IMR-90 (cell line): ENCODE measurements at regions not wholly inside any gene's neighbourhood (a gene's known extent, or its start where the extent isn't known, plus 50 kb on each side); places are given as distances from the start of the nearest gene placed in this dataset.

Experiments used
- ATAC-seq: fragments of 200-7000 bp; cut with Tn5 transposase; 2 replicates; pipeline ENCODE4 v1.9.1; 2020; ENCODE audit warnings: low read depth, mild to moderate bottlenecking, moderate library complexity
- BruUV-seq: library from RNA; stranded (reverse); fragments of 400-500 nt; replicated peaks from 2 replicates; lab custom pipeline; 2021; lab: Mats Ljungman, UMichigan
- CTCF ChIA-PET: fragments of 300-600 bp; formaldehyde crosslinking; extraction: SDS; loops from one replicate; lab custom pipeline; 2021; ENCODE audit warnings: antibody characterized with exemption; lab: Yijun Ruan, JAX
- POLR2A ChIA-PET: fragments of 300-600 bp; sonication (Branson Sonifier 250); formaldehyde crosslinking; loops from one replicate; lab custom pipeline; 2022; ENCODE audit warnings: antibody characterized with exemption; ENCODE audit not compliant: unreplicated experiment; lab: Charles Lee
- DNase-seq: peaks from one replicate; pipeline ENCODE4 v3.0.0; 2013
- H2AFZ ChIP-seq: replicated peaks from 2 replicates; pipeline ENCODE3; 2013; ENCODE audit warnings: low read length, mild to moderate bottlenecking; ENCODE audit not compliant: poor library complexity
- H2AK5ac ChIP-seq: 2 replicates; pipeline ENCODE4 v1.6.1; 2013; ENCODE audit warnings: low read depth, low read length, inconsistent platforms
- H2AK9ac ChIP-seq: replicated peaks from 2 replicates; pipeline ENCODE3; 2013; ENCODE audit warnings: mild to moderate bottlenecking, low read depth, low read length, moderate library complexity; ENCODE audit not compliant: poor library complexity
- H2BK120ac ChIP-seq: 2 replicates; pipeline ENCODE4 v1.6.1; 2013; ENCODE audit warnings: low read depth, low read length, inconsistent platforms
- H2BK15ac ChIP-seq: 3 replicates; pipeline ENCODE4 v1.6.1; 2013; ENCODE audit warnings: low read depth, low read length, inconsistent platforms
- H2BK20ac ChIP-seq: 2 replicates; pipeline ENCODE4 v1.6.1; 2013; ENCODE audit warnings: low read depth, mild to moderate bottlenecking, inconsistent platforms, low read length, moderate library complexity
- H2BK5ac ChIP-seq: 2 replicates; pipeline ENCODE4 v1.6.1; 2013; ENCODE audit warnings: mild to moderate bottlenecking, low read depth, low read length, inconsistent platforms; ENCODE audit not compliant: poor library complexity, severe bottlenecking
- H3K14ac ChIP-seq: replicated peaks from 2 replicates; pipeline ENCODE4 v1.6.1; 2013; ENCODE audit warnings: low read depth, low read length, inconsistent platforms
- H3K18ac ChIP-seq: 2 replicates; pipeline ENCODE4 v1.6.1; 2013; ENCODE audit warnings: low read depth, low read length, control low read depth
- H3K23ac ChIP-seq: 2 replicates; pipeline ENCODE4 v1.6.1; 2013; ENCODE audit warnings: low read depth, low read length, inconsistent platforms
- H3K27ac ChIP-seq: 2 replicates; pipeline ENCODE4 v1.5.1; 2013; ENCODE audit warnings: mild to moderate bottlenecking, control low read depth, low read length; ENCODE audit not compliant: insufficient read depth
- H3K27me3 ChIP-seq: 2 replicates; pipeline ENCODE4 v1.6.1; 2013; ENCODE audit warnings: low read length; ENCODE audit not compliant: control insufficient read depth, insufficient read depth
- H3K36me3 ChIP-seq: 2 replicates; pipeline ENCODE4 v1.6.1; 2013; ENCODE audit warnings: low read length, mixed read lengths; ENCODE audit not compliant: control insufficient read depth, insufficient read depth
- H3K4ac ChIP-seq: 2 replicates; pipeline ENCODE4 v1.6.1; 2013; ENCODE audit warnings: low read depth, low read length, inconsistent platforms
- H3K4me1 ChIP-seq: 2 replicates; pipeline ENCODE4 v1.6.1; 2013; ENCODE audit warnings: low read length, mixed read lengths; ENCODE audit not compliant: control insufficient read depth, insufficient read depth
- H3K4me2 ChIP-seq: 2 replicates; pipeline ENCODE4 v1.6.1; 2013; ENCODE audit warnings: low read depth, mild to moderate bottlenecking, control low read depth, low read length, moderate library complexity
- H3K4me3 ChIP-seq: 2 replicates; pipeline ENCODE4 v1.5.1; 2013; ENCODE audit warnings: low read depth, mild to moderate bottlenecking, control low read depth, low read length, moderate library complexity; ENCODE audit not compliant: insufficient read depth
- H3K56ac ChIP-seq: 2 replicates; pipeline ENCODE4 v1.6.1; 2013; ENCODE audit warnings: low read length, inconsistent platforms; ENCODE audit not compliant: insufficient read depth; ENCODE audit errors: extremely low read depth
- H3K79me1 ChIP-seq, 2 experiments: 2 replicates each; pipeline ENCODE4 v1.6.1; 2013; ENCODE audit warnings: low read length in 2 of 2, inconsistent platforms in 1 of 2, low read depth in 1 of 2
- H3K9ac ChIP-seq: 2 replicates; pipeline ENCODE4 v1.6.1; 2013; ENCODE audit warnings: low read depth, low read length, control low read depth
- H3K9me1 ChIP-seq: 2 replicates; pipeline ENCODE4 v1.6.1; 2013; ENCODE audit warnings: low read length, inconsistent platforms; ENCODE audit not compliant: insufficient read depth
- H3K9me3 ChIP-seq: 2 replicates; pipeline ENCODE4 v1.6.1; 2013; ENCODE audit warnings: low read length; ENCODE audit not compliant: control insufficient read depth, insufficient read depth
- H4K20me1 ChIP-seq: 2 replicates; pipeline ENCODE4 v1.6.1; 2013; ENCODE audit warnings: low read length, inconsistent platforms; ENCODE audit not compliant: insufficient read depth
- H4K5ac ChIP-seq: 2 replicates; pipeline ENCODE4 v1.6.1; 2013; ENCODE audit warnings: mild to moderate bottlenecking, low read depth, low read length, control low read depth
- H4K8ac ChIP-seq, 2 experiments: 2 replicates each; pipeline ENCODE4 v1.6.1; 2013; ENCODE audit warnings: low read depth in 2 of 2, low read length in 2 of 2, control low read depth in 1 of 2, inconsistent platforms in 1 of 2
- H4K91ac ChIP-seq: 2 replicates; pipeline ENCODE4 v1.6.1; 2013; ENCODE audit warnings: low read depth, low read length, inconsistent platforms; ENCODE audit not compliant: insufficient read depth
- BHLHE40 ChIP-seq: fragments of 150-350 bp; IDR thresholded peaks from 2 replicates; pipeline ENCODE4 v1.6.1; 2016; ENCODE audit warnings: mild to moderate bottlenecking, low read depth, low read length
- CEBPB ChIP-seq: IDR thresholded peaks from 2 replicates; pipeline ENCODE4 v1.6.1; 2012; ENCODE audit warnings: low read depth, low read length, improper control_type of control experiment
- CHD1 ChIP-seq: IDR thresholded peaks from 2 replicates; pipeline ENCODE4 v1.6.1; 2012; ENCODE audit warnings: low read depth, low read length, improper control_type of control experiment
- CTCF ChIP-seq: conservative IDR thresholded peaks from 2 replicates; pipeline ENCODE4 v1.5.1; 2012; ENCODE audit warnings: mild to moderate bottlenecking, low read depth, low read length, improper control_type of control experiment
- FOS ChIP-seq: fragments of 150-350 bp; IDR thresholded peaks from 2 replicates; pipeline ENCODE4 v1.6.1; 2016; ENCODE audit warnings: low read depth, low read length
- MAZ ChIP-seq: IDR thresholded peaks from 2 replicates; pipeline ENCODE4 v1.6.1; 2012; ENCODE audit warnings: low read depth, mild to moderate bottlenecking, low read length, improper control_type of control experiment, moderate library complexity, borderline replicate concordance
- NFE2L2 ChIP-seq: fragments of 150-350 bp; IDR thresholded peaks from 2 replicates; pipeline ENCODE4 v1.6.1; 2016; ENCODE audit warnings: low read depth, mild to moderate bottlenecking, low read length
- POLR2A ChIP-seq: IDR thresholded peaks from 2 replicates; pipeline ENCODE4 v1.6.1; 2012; ENCODE audit warnings: mild to moderate bottlenecking, low read depth, low read length
- RAD21 ChIP-seq: IDR thresholded peaks from 2 replicates; pipeline ENCODE4 v1.6.1; 2012; ENCODE audit warnings: low read length, improper control_type of control experiment
- RCOR1 ChIP-seq: IDR thresholded peaks from 2 replicates; pipeline ENCODE4 v1.6.1; 2012; ENCODE audit warnings: mild to moderate bottlenecking, low read length, improper control_type of control experiment; ENCODE audit not compliant: insufficient replicate concordance
- RFX5 ChIP-seq: IDR thresholded peaks from 2 replicates; pipeline ENCODE4 v1.8.0; 2012; ENCODE audit warnings: low read depth, mild to moderate bottlenecking, low read length, moderate library complexity
- SMC3 ChIP-seq: fragments of 150-350 bp; IDR thresholded peaks from 2 replicates; pipeline ENCODE4 v1.6.1; 2016; ENCODE audit warnings: low read depth, mild to moderate bottlenecking, antibody characterized with exemption, low read length, moderate library complexity
- USF2 ChIP-seq: fragments of 150-350 bp; IDR thresholded peaks from 2 replicates; pipeline ENCODE4 v1.6.1; 2017; ENCODE audit warnings: mild to moderate bottlenecking, antibody characterized with exemption, low read length, low read depth
- WGBS, 2 experiments: methylation state at CpG; one replicate each; pipeline versions ENCODE4 v1.1.5 to v1.1.7; 2013; ENCODE audit warnings: missing lambda C conversion rate in 2 of 2; ENCODE audit not compliant: insufficient read length in 1 of 2; ENCODE audit errors: extremely low coverage in 2 of 2; 5-methylcytosine and 5-hydroxymethylcytosine counted together
- dilution Hi-C: fragments of 300-500 bp; cut with HindIII; formaldehyde crosslinking; loops from one replicate; pipeline ENCODE4 v1.14.3; 2018; ENCODE audit warnings: low sequenced_read_pairs; ENCODE audit not compliant: unreplicated experiment
- in situ Hi-C: fragments of 300-500 bp; cut with MboI; formaldehyde crosslinking; loops from 3 replicates; pipeline ENCODE4 v1.14.3; 2019; ENCODE audit warnings: low sequenced_read_pairs, inconsistent platforms, mixed read lengths
- intact Hi-C: fragments of 100-400 bp; cut with micrococcal nuclease; formaldehyde crosslinking; loops from 2 replicates; pipeline ENCODE4 v1.10.0; 2022

- H3K23ac ChIP-seq: no peak overlapping the region
- H4K20me1 ChIP-seq: no peaks in the 10 kb centered on the region
- H3K9me3 ChIP-seq: no peaks in the 10 kb centered on the region
- no peak overlapping the region for H2AK9ac ChIP-seq
- dilution Hi-C loops: no loop called here
- H2BK5ac ChIP-seq: no peak overlapping the region
- H2AFZ ChIP-seq: no peak overlapping the region
- H3K14ac ChIP-seq: no peak overlapping the region
- no peak overlapping the region for H3K4me2 ChIP-seq
- H4K5ac ChIP-seq: no peak overlapping the region
- no peak overlapping the region for H2BK120ac ChIP-seq
- intact Hi-C loops: no loop called here
- H3K18ac ChIP-seq: no peak overlapping the region
- no peaks in the 10 kb centered on the region; the same call in 1 of the 2 replicates for H3K27me3 ChIP-seq
- ChIA-PET POLR2A (no interaction called here), CTCF (no interaction called here)
- DNase-seq (no peak), ATAC-seq (no peak)
- no peak overlapping the region for H3K56ac ChIP-seq
- in situ Hi-C loops: no loop called here
- no peak overlapping the region for H3K27ac ChIP-seq
- no peak overlapping the region for H4K8ac ChIP-seq
- H3K79me1 ChIP-seq: no peaks in the 10 kb centered on the region
- peaks cover 3% of the 10 kb centered on the region; the same call in 1 of the 2 replicates for H3K4me1 ChIP-seq
- H2BK15ac ChIP-seq: no peak overlapping the region
- no peak overlapping the region for H3K4me3 ChIP-seq
- H3K9ac ChIP-seq: no peak overlapping the region
- no peak overlapping the region for H2AK5ac ChIP-seq
- H4K91ac ChIP-seq: no peak overlapping the region
- peaks cover 3% of the 10 kb centered on the region for H3K9me1 ChIP-seq
- no TSS peak for BruUV-seq
- no peak overlapping the region for H3K4ac ChIP-seq
- no peaks in the 10 kb centered on the region for H3K36me3 ChIP-seq
- no peak overlapping the region for H2BK20ac ChIP-seq
- TF ChIP-seq NFE2L2: no peak
- no peak for TF ChIP-seq RAD21
- TF ChIP-seq CTCF: no peak
- no peak for TF ChIP-seq CEBPB
- no peak for TF ChIP-seq RCOR1
- no peak for TF ChIP-seq POLR2A
- TF ChIP-seq MAZ: no peak
- no peak for TF ChIP-seq CHD1
- TF ChIP-seq BHLHE40: no peak
- no peak for TF ChIP-seq FOS
- no peak for TF ChIP-seq RFX5
- no peak for TF ChIP-seq USF2
- TF ChIP-seq SMC3: no peak
- no CpG with 5 or more reads among the region's 3 CpGs for WGBS, 2 experiments
Observed at GRCh38 chr12:25845415-25845814, 113.1 kb upstream of the RASSF8 start.
